ENCODE measurements at regions not wholly inside any gene's neighbourhood (a gene's known extent, or its start where the extent isn't known, plus 50 kb on each side); places are given as distances from the start of the nearest gene placed in this dataset.
A peak's percentile ranks its signal among the peaks of the same experiment; 100 is the strongest.

- no peak overlapping the region for H3K9ac ChIP-seq (ENCODE audit: low read depth in 1 of 2, low read length in 2 of 2)
- no peak for DNase-seq (ENCODE audit: low spot score)
- peaks cover 3 to 27% (median 13%) of the 10 kb centered on the region in 4 donors for H3K36me3 ChIP-seq (ENCODE audit: control insufficient read depth in 4 of 4, insufficient read depth in 3 of 4, low read depth in 1 of 4, low read length in 3 of 4)
- 92% methylated on average over 1 of the region's 1 CpG for WGBS
- no peaks in the 10 kb centered on the region for H3K9me3 ChIP-seq (ENCODE audit: control insufficient read depth in 4 of 4, low read length in 3 of 4)
- H3K27ac ChIP-seq (ENCODE audit: low read depth in 1 of 2, low read length in 2 of 2), result no peak overlapping the region
- H3K27me3 ChIP-seq (ENCODE audit: control insufficient read depth in 4 of 4, insufficient read depth in 4 of 4, low read length in 3 of 4), result no peaks in the 10 kb centered on the region
- H3K4me1 ChIP-seq (ENCODE audit: control insufficient read depth in 4 of 4, insufficient read depth in 4 of 4, low read length in 3 of 4), result peaks cover 2 to 24% (median 18%) of the 10 kb centered on the region in 4 donors
- TF ChIP-seq RXRA (IDR thresholded peaks at IDR 0.05) (no peak), REST (IDR thresholded peaks at IDR 0.05) (no peak), EGR1 (IDR thresholded peaks at IDR 0.05; ENCODE audit: low read depth in 2 of 2) (no peak), HNF4A (conservative IDR thresholded peaks at IDR 0.05) (no peak), CTCF (IDR thresholded peaks at IDR 0.05; ENCODE audit: low read depth, low read length, missing input control) (no peak), MAX (IDR thresholded peaks at IDR 0.05) (no peak), TAF1 (conservative IDR thresholded peaks at IDR 0.05) (no peak), FOXA2 (IDR thresholded peaks at IDR 0.05) (no peak), ZBTB33 (IDR thresholded peaks at IDR 0.05) (no peak), JUND (IDR thresholded peaks at IDR 0.05) (no peak), NR2F2 (IDR thresholded peaks at IDR 0.05) (no peak), FOXA1 (IDR thresholded peaks at IDR 0.05) (no peak), RAD21 (IDR thresholded peaks at IDR 0.05) (no peak), ATF3 (IDR thresholded peaks at IDR 0.05) (no peak), HNF4G (IDR thresholded peaks at IDR 0.05) (no peak), GABPA (IDR thresholded peaks at IDR 0.05 in 1 of 2, conservative IDR thresholded peaks at IDR 0.05 in 1 of 2) (no peak), SP1 (IDR thresholded peaks at IDR 0.05) (no peak)
- H3K4me3 ChIP-seq (ENCODE audit: low read depth in 1 of 3, low read length in 3 of 3), result no peak overlapping the region
Observed at GRCh38 chr3:124660599-124660998, 69.7 kb upstream of the UMPS start.

GRCh38 chr3:124663690-124664089 lies 66.6 kb upstream of the UMPS start:
- peak overlapping the region; percentile 79 to 81 for H3K27ac ChIP-seq (ENCODE audit: low read depth in 1 of 2, low read length in 2 of 2)
- peaks cover 5 to 30% (median 22%) of the 10 kb centered on the region in 4 donors for H3K4me1 ChIP-seq (ENCODE audit: control insufficient read depth in 4 of 4, insufficient read depth in 4 of 4, low read length in 3 of 4)
- no peaks in the 10 kb centered on the region for H3K9me3 ChIP-seq (ENCODE audit: control insufficient read depth in 4 of 4, low read length in 3 of 4)
- H3K9ac ChIP-seq (ENCODE audit: low read depth in 1 of 2, low read length in 2 of 2), result no peak overlapping the region
- H3K27me3 ChIP-seq (ENCODE audit: control insufficient read depth in 4 of 4, insufficient read depth in 4 of 4, low read length in 3 of 4), result no peaks in the 10 kb centered on the region
- H3K4me3 ChIP-seq (ENCODE audit: low read depth in 1 of 3, low read length in 3 of 3), result no peak overlapping the region
- peaks cover under 1 to 26% (median 11%) of the 10 kb centered on the region in 4 donors for H3K36me3 ChIP-seq (ENCODE audit: control insufficient read depth in 4 of 4, insufficient read depth in 3 of 4, low read depth in 1 of 4, low read length in 3 of 4)
- WGBS, result 81% methylated on average over 2 of the region's 2 CpGs
- no peak for DNase-seq (ENCODE audit: low spot score)
- TF ChIP-seq JUND (IDR thresholded peaks at IDR 0.05), result no peak
- no peak for TF ChIP-seq GABPA (IDR thresholded peaks at IDR 0.05 in 1 of 2, conservative IDR thresholded peaks at IDR 0.05 in 1 of 2)
- TF ChIP-seq FOXA2 (IDR thresholded peaks at IDR 0.05), result no peak
- no peak for TF ChIP-seq MAX (IDR thresholded peaks at IDR 0.05)
- no peak for TF ChIP-seq HNF4A (conservative IDR thresholded peaks at IDR 0.05)
- TF ChIP-seq CTCF (IDR thresholded peaks at IDR 0.05; ENCODE audit: low read depth, low read length, missing input control), result no peak
- no peak for TF ChIP-seq NR2F2 (IDR thresholded peaks at IDR 0.05)
- no peak for TF ChIP-seq ATF3 (IDR thresholded peaks at IDR 0.05)
- no peak for TF ChIP-seq EGR1 (IDR thresholded peaks at IDR 0.05; ENCODE audit: low read depth in 2 of 2)
- no peak for TF ChIP-seq TAF1 (conservative IDR thresholded peaks at IDR 0.05)
- TF ChIP-seq SP1 (IDR thresholded peaks at IDR 0.05), result no peak
- TF ChIP-seq HNF4G (IDR thresholded peaks at IDR 0.05), result no peak
- TF ChIP-seq RAD21 (IDR thresholded peaks at IDR 0.05), result no peak
- no peak for TF ChIP-seq YY1 (IDR thresholded peaks at IDR 0.05)
- no peak for TF ChIP-seq RXRA (IDR thresholded peaks at IDR 0.05)

Measured in liver (tissue), 8 donors.